Ramos (cell line): ENCODE measurements at regions not wholly inside any gene's neighbourhood (a gene's known extent, or its start where the extent isn't known, plus 50 kb on each side); places are given as distances from the start of the nearest gene placed in this dataset.

Experiments
- in situ Hi-C: fragments of 300-500 bp; cut with MboI; formaldehyde crosslinking; loops from one replicate; pipeline ENCODE4 v1.14.3; 2022; ENCODE audit warnings: low sequenced_read_pairs; ENCODE audit not compliant: unreplicated experiment

DNA sequence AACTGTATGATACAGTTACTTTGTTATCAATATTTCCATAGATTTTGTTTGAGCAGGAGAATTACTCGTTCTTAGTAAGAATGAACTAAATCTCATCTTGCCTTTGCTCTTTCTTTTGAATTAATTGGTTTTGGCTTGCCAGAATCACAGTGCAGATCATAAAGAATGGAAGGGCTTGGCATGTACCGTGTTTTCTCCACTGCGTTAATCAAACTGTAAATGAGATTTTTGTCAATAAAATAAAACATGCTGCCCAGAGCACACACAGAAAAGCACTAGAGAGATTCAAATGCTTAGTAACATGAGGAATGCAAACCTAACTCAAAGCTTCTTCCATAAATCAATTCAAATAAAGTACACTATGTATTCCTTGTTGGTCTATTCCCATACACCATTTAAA lies 229.6 kb upstream of the CDH2 start:
- in situ Hi-C loops = no loop called here

GRCh38 chr18:28404694-28405093 lies 227.8 kb upstream of the CDH2 start:
- in situ Hi-C loops = no loop called here

GRCh38 chr18:28399781-28400362 lies 222.9 kb upstream of the CDH2 start:
- in situ Hi-C loops = no loop called here

- in situ Hi-C loops = no loop called here
Measured at GRCh38 chr18:28398471-28398870, 221.5 kb upstream of the CDH2 start.

GRCh38 chr18:28390022-28390421 lies 213.1 kb upstream of the CDH2 start:
- in situ Hi-C loops = no loop called here

- in situ Hi-C loops = no loop called here
Measured at GRCh38 chr18:28382215-28382879, 205.4 kb upstream of the CDH2 start.

DNA sequence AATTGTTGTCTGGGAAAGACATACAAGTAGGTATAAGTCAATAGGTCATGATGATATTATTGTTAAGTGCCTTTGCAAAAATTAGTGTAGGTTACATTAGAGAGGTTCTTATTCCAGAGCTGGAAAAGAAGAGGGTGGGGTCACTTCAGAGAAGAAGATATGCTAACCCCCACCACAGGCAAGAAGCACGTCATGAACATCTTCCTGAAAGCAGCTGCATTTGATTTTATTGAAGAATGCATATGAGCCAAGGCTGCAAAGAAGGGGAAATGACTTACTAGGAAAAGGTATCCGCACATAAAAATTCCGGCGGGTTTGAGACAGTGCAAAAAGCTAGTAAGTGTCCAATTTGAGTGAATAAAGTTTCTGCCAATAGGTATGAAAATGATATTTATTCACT lies 195.3 kb upstream of the CDH2 start:
- in situ Hi-C loops = no loop called here

- in situ Hi-C loops = no loop called here
Measured at GRCh38 chr18:28366676-28367075, 189.7 kb upstream of the CDH2 start.

GRCh38 chr18:28365411-28365831 lies 188.5 kb upstream of the CDH2 start:
- in situ Hi-C loops = no loop called here

DNA sequence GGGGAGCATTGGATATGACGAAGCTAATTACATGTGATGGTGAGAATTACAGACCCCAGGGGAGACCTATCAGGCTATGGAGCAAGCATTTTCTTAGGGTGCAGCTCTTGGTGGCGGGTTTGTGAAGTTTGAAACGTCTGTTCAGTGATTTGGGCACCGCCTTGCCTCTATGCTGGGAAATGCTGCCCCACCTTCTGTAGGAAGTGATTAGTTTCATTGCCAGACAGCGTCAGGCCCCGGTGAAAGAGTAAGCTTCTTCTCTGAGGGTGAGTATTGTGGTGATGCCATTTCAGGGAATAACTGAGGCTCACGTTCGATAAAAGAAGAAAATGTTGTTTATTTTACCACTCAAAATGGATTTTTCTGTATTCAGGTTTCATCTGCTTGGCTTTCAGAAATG lies 186.2 kb upstream of the CDH2 start:
- in situ Hi-C loops = no loop called here

DNA sequence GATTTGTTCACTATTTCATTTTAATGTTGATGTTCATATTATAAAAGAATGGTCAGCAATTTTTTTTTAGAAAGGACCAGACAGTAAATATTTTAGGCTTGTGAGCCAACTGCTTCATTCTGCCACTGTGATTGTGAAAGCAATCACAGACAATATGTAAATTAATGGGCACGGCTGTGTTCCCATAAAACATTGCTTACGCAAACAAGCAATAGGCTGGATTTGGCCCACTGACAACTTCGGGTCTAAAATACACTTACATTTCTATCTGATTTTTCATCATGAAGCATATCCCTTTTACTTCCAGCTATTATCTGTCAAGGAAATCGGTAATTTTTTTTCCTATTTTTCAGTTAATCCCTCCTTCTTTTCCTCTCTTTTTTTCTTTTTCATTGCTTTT lies 182.2 kb upstream of the CDH2 start:
- in situ Hi-C loops = no loop called here

DNA sequence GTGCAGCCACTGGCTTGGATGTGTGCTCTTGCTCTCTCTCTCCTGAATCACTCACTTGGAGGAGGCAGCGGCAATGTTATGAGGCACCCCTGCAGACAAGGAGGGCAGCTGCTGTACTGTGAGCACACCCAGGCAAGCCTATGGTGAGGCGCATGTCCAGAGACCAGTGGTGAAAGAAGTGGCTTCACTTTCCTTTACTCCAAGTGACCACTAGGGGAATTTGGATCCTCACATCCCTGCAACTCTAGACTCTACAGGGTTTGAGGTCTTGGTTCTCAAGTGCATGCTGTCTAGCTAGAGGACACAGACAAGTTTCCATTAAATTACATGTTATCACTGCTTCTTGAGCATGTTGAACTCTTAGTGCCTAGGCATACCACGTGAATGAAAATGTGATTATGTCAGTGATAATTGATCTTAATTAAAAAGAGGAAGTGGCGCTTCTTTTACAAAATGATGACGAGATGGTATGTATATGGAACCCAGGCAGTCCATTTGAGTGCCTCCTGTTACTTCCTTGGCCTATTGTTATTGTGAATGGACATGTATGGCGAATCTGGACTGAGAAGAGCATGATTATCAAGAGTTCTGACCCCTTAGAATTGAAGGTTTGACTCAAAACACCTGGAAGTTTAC lies 181.0 kb upstream of the CDH2 start:
- in situ Hi-C loops = no loop called here

GRCh38 chr18:28350821-28351220 lies 173.9 kb upstream of the CDH2 start:
- in situ Hi-C loops = no loop called here

GRCh38 chr18:28342231-28342630 lies 165.3 kb upstream of the CDH2 start:
- in situ Hi-C loops = no loop called here

- in situ Hi-C loops = no loop called here
Measured at GRCh38 chr18:28338316-28338715, 161.4 kb upstream of the CDH2 start.

GRCh38 chr18:28334516-28334915 lies 157.6 kb upstream of the CDH2 start:
- in situ Hi-C loops = no loop called here

GRCh38 chr18:28332071-28332470 lies 155.1 kb upstream of the CDH2 start:
- in situ Hi-C loops = no loop called here

- in situ Hi-C loops = no loop called here
Measured at GRCh38 chr18:28331551-28331950, 154.6 kb upstream of the CDH2 start.

DNA sequence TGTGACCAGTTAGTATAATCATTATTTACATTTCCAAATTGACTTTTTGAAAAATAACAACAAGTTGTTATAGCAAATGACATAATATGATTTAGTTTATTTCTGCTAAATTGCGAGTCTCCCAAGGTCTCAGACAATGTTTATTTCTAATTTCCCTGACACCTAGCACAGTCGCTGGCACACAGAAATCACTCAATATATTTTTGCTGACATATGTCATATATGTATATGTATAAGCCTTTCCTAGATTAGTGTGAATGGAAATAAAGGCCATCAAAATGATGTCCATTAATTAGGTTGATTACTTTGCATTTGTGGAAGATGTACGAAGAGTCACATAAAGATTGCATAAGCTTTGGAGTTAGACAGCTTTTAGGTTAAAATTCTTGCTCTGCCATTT lies 136.7 kb upstream of the CDH2 start:
- in situ Hi-C loops = no loop called here

GRCh38 chr18:28288784-28289183 lies 111.9 kb upstream of the CDH2 start:
- in situ Hi-C loops = no loop called here

- in situ Hi-C loops = no loop called here
Measured at GRCh38 chr18:28287146-28287545, 110.2 kb upstream of the CDH2 start.

GRCh38 chr18:28284132-28284531 lies 107.2 kb upstream of the CDH2 start:
- in situ Hi-C loops = no loop called here
